ENCODE measurements at regions not wholly inside any gene's neighbourhood (a gene's known extent, or its start where the extent isn't known, plus 50 kb on each side); places are given as distances from the start of the nearest gene placed in this dataset.

DNA sequence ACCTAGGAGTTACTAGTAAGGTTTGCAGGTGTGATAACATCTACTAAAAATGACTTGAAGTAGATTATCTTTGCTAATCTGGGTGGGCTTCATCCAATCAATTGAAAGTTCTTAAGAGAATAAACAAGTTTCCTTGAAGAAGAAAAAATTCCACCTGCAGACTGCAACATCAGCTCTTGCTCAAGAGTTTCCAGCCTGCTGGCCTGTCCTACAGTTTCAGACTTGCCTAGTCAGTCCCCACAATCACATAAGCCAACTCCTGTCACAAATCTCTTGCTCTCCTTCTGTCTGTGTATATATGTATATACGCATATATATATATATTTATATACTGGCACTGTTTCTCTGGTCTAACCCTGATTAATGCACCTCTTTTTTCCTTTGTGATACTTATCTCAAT, 67.3 kb upstream of the ITM2B start:
- Histone ChIP-seq H3K27ac (ENCODE audit: low read depth in 2 of 2, low read length in 1 of 2) (no peak overlapping the region), H3K36me3 (replicated peaks in 1 of 2; ENCODE audit: control insufficient read depth in 1 of 2, insufficient read depth in 2 of 2, low read length in 1 of 2) (no peaks in the 10 kb centered on the region), H3K9ac (no peak overlapping the region), H3K4me2 (no peak overlapping the region), H3K27me3 (ENCODE audit: insufficient read depth) (no peaks in the 10 kb centered on the region), H3K79me2 (ENCODE audit: insufficient read depth) (no peaks in the 10 kb centered on the region), H3K9me2 (no peaks in the 10 kb centered on the region), H3F3A (replicated peaks; ENCODE audit: insufficient read depth) (no peaks in the 10 kb centered on the region), H3K4me3 (ENCODE audit: low read depth in 2 of 2, low read length in 1 of 2) (no peak overlapping the region), H4K20me1 (ENCODE audit: insufficient read depth) (no peaks in the 10 kb centered on the region), H3K9me3 (no peaks in the 10 kb centered on the region), H3K4me1 (ENCODE audit: control insufficient read depth in 1 of 2, insufficient read depth in 2 of 2, low read depth in 1 of 2, low read length in 1 of 2) (0 out of 4 replicates have a peak, but pooled peaks cover 0 to 3% of the 10 kb centered on the region in 2 experiments), H2AFZ (ENCODE audit: low read depth) (no peak overlapping the region)
- POLR2A ChIA-PET = no interaction called here
- CTCF ChIA-PET = no interaction called here
- TF ChIP-seq TCF12 (IDR thresholded peaks at IDR 0.05) (no peak), MEF2A (IDR thresholded peaks at IDR 0.05; ENCODE audit: borderline replicate concordance, low read depth) (no peak), FOXJ3 (CRISPR knock-in tag; IDR thresholded peaks at IDR 0.05) (no peak), CHD2 (IDR thresholded peaks at IDR 0.05; ENCODE audit: low read length, partially characterized antibody) (no peak), YY1 (IDR thresholded peaks at IDR 0.05; ENCODE audit: low read depth) (no peak), MXI1 (IDR thresholded peaks at IDR 0.05; ENCODE audit: low read depth, low read length) (no peak), JUND (IDR thresholded peaks at IDR 0.05) (no peak), POLR2AphosphoS5 (IDR thresholded peaks at IDR 0.05; ENCODE audit: low read depth, low read length) (no peak), FOXM1 (IDR thresholded peaks at IDR 0.05; ENCODE audit: low read depth) (no peak), RCOR1 (IDR thresholded peaks at IDR 0.05; ENCODE audit: low read length) (no peak), NFIC (IDR thresholded peaks at IDR 0.05; ENCODE audit: borderline replicate concordance) (no peak), FOSL2 (IDR thresholded peaks at IDR 0.05; ENCODE audit: borderline replicate concordance, low read depth) (no peak)
- TF ChIP-seq, protein P1, sequence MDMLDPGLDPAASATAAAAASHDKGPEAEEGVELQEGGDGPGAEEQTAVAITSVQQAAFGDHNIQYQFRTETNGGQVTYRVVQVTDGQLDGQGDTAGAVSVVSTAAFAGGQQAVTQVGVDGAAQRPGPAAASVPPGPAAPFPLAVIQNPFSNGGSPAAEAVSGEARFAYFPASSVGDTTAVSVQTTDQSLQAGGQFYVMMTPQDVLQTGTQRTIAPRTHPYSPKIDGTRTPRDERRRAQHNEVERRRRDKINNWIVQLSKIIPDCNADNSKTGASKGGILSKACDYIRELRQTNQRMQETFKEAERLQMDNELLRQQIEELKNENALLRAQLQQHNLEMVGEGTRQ (IDR thresholded peaks at IDR 0.05; ENCODE audit: borderline replicate concordance, low read depth, low read length) = no peak
- TF ChIP-seq, protein P2, sequence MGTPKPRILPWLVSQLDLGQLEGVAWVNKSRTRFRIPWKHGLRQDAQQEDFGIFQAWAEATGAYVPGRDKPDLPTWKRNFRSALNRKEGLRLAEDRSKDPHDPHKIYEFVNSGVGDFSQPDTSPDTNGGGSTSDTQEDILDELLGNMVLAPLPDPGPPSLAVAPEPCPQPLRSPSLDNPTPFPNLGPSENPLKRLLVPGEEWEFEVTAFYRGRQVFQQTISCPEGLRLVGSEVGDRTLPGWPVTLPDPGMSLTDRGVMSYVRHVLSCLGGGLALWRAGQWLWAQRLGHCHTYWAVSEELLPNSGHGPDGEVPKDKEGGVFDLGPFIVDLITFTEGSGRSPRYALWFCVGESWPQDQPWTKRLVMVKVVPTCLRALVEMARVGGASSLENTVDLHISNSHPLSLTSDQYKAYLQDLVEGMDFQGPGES (IDR thresholded peaks at IDR 0.05; ENCODE audit: low read depth, low read length) = no peak
- TF ChIP-seq, protein P3, sequence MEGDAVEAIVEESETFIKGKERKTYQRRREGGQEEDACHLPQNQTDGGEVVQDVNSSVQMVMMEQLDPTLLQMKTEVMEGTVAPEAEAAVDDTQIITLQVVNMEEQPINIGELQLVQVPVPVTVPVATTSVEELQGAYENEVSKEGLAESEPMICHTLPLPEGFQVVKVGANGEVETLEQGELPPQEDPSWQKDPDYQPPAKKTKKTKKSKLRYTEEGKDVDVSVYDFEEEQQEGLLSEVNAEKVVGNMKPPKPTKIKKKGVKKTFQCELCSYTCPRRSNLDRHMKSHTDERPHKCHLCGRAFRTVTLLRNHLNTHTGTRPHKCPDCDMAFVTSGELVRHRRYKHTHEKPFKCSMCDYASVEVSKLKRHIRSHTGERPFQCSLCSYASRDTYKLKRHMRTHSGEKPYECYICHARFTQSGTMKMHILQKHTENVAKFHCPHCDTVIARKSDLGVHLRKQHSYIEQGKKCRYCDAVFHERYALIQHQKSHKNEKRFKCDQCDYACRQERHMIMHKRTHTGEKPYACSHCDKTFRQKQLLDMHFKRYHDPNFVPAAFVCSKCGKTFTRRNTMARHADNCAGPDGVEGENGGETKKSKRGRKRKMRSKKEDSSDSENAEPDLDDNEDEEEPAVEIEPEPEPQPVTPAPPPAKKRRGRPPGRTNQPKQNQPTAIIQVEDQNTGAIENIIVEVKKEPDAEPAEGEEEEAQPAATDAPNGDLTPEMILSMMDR (IDR thresholded peaks at IDR 0.05) = no peak
- TF ChIP-seq, protein P4, sequence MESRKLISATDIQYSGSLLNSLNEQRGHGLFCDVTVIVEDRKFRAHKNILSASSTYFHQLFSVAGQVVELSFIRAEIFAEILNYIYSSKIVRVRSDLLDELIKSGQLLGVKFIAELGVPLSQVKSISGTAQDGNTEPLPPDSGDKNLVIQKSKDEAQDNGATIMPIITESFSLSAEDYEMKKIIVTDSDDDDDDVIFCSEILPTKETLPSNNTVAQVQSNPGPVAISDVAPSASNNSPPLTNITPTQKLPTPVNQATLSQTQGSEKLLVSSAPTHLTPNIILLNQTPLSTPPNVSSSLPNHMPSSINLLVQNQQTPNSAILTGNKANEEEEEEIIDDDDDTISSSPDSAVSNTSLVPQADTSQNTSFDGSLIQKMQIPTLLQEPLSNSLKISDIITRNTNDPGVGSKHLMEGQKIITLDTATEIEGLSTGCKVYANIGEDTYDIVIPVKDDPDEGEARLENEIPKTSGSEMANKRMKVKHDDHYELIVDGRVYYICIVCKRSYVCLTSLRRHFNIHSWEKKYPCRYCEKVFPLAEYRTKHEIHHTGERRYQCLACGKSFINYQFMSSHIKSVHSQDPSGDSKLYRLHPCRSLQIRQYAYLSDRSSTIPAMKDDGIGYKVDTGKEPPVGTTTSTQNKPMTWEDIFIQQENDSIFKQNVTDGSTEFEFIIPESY (IDR thresholded peaks at IDR 0.05; ENCODE audit: borderline replicate concordance, low read depth) = no peak
- WGBS (ENCODE audit: low lambda C conversion rate) = 96% methylated on average over 1 of the region's 1 CpG
- DNase-seq = no peak
